HL-60 (cell line): ENCODE measurements at regions not wholly inside any gene's neighbourhood (a gene's known extent, or its start where the extent isn't known, plus 50 kb on each side); places are given as distances from the start of the nearest gene placed in this dataset.

Source experiments
- GABPA ChIP-seq: IDR thresholded peaks from 2 replicates; pipeline ENCODE4 v1.6.1; 2012; ENCODE audit warnings: low read depth
- POLR2AphosphoS5 ChIP-seq: IDR thresholded peaks from 2 replicates; pipeline ENCODE4 v1.6.1; 2012; ENCODE audit warnings: low read depth
- TF ChIP-seq, protein P1 (sequence below): IDR thresholded peaks from one replicate; pipeline ENCODE4 v1.5.1; 2011; ENCODE audit warnings: low read length, control low read depth, inconsistent platforms; ENCODE audit not compliant: insufficient read depth

DNA sequence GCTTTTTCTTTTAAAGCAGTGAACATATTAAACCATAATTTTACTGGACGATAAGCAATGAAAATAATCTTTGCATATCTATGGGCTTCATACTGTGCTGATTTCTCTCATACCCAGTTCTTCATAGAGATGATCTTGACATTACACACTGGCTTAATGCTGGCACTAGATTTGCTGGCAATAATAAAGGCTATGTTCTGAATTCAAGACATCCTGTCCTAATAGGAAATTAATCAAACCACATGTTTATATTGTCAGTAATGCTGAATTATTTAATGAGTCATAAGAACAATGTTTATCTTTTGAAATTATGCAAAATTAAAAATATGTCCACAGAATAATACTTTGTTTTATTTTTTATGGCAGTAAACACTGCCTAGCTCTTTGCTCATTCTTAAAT, 643.2 kb downstream of the OTOL1 start:
- TF ChIP-seq, protein P1, sequence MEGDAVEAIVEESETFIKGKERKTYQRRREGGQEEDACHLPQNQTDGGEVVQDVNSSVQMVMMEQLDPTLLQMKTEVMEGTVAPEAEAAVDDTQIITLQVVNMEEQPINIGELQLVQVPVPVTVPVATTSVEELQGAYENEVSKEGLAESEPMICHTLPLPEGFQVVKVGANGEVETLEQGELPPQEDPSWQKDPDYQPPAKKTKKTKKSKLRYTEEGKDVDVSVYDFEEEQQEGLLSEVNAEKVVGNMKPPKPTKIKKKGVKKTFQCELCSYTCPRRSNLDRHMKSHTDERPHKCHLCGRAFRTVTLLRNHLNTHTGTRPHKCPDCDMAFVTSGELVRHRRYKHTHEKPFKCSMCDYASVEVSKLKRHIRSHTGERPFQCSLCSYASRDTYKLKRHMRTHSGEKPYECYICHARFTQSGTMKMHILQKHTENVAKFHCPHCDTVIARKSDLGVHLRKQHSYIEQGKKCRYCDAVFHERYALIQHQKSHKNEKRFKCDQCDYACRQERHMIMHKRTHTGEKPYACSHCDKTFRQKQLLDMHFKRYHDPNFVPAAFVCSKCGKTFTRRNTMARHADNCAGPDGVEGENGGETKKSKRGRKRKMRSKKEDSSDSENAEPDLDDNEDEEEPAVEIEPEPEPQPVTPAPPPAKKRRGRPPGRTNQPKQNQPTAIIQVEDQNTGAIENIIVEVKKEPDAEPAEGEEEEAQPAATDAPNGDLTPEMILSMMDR: no peak
- TF ChIP-seq GABPA: no peak
- no peak for TF ChIP-seq POLR2AphosphoS5
